WERI-Rb-1 (cell line): ENCODE measurements at regions not wholly inside any gene's neighbourhood (a gene's known extent, or its start where the extent isn't known, plus 50 kb on each side); places are given as distances from the start of the nearest gene placed in this dataset.
"Not testable (repeated sequence)": the region's sequence is repeated elsewhere in the genome, so short reads cannot be mapped to it uniquely, and the experiment has no call there.

Source experiments
- DNase-seq: peaks from one replicate; pipeline ENCODE4 v3.0.0-alpha.2; 2020
- H3K27ac ChIP-seq: fragments of 250-450 bp; sonication (Bioruptor Pico); 2 replicates; pipeline ENCODE4 v1.5.1; 2020; ENCODE audit warnings: mild to moderate bottlenecking, moderate library complexity
- H3K27me3 ChIP-seq: fragments of 250-450 bp; sonication (Bioruptor Pico); 2 replicates; pipeline ENCODE4 v1.5.1; 2021; ENCODE audit warnings: mild to moderate bottlenecking, low read depth, moderate library complexity; ENCODE audit not compliant: insufficient read depth, severe bottlenecking
- H3K36me3 ChIP-seq: fragments of 250-450 bp; sonication (Bioruptor Pico); 2 replicates; pipeline ENCODE4 v1.5.1; 2020; ENCODE audit warnings: mild to moderate bottlenecking, moderate library complexity
- H3K4me3 ChIP-seq: 2 replicates; pipeline ENCODE4 v1.5.1; 2011; ENCODE audit warnings: low read depth, mild to moderate bottlenecking, control low read depth, low read length
- H3K9me3 ChIP-seq: fragments of 250-450 bp; sonication (Bioruptor Pico); 2 replicates; pipeline ENCODE4 v1.5.1; 2021; ENCODE audit warnings: mild to moderate bottlenecking, moderate library complexity; ENCODE audit not compliant: severe bottlenecking
- TF ChIP-seq, protein P1 (sequence below): IDR thresholded peaks from 2 replicates; pipeline ENCODE4 v1.5.1; 2011; ENCODE audit warnings: low read depth, mild to moderate bottlenecking, control low read depth, inconsistent platforms, low read length

DNA sequence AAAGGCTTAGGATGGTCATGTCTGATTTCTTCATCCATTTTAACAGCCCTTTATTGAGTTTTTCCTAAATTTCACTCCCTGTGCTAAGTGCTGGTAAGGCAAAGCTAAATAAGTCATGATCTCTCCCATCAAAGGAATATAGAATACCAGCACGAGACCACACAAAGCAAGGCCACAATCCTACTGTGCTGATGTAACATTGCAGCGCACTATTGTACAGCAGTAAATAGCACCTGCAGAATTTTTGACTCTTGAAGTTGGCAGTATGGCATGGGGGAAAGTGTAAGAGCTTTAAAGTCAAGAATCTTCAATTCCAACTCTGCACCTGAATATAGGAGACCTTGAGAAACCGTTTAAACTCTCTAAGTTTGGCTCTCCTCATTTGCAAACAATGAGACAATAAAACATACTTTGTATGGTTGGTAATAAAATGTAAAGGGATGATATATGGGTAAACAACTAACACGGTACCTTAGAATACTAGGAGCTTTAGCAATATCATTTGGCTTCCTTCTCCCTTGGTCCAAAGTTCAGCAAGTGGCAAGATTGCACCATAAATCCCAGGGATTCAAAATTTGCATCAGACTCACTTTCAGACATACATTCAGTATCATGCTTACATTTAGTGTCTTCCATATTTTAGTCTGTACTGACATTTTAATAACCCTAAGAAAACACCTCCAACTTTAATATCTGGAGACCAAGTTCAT, 132.9 kb upstream of the PRDX6 start:
- TF ChIP-seq, protein P1, sequence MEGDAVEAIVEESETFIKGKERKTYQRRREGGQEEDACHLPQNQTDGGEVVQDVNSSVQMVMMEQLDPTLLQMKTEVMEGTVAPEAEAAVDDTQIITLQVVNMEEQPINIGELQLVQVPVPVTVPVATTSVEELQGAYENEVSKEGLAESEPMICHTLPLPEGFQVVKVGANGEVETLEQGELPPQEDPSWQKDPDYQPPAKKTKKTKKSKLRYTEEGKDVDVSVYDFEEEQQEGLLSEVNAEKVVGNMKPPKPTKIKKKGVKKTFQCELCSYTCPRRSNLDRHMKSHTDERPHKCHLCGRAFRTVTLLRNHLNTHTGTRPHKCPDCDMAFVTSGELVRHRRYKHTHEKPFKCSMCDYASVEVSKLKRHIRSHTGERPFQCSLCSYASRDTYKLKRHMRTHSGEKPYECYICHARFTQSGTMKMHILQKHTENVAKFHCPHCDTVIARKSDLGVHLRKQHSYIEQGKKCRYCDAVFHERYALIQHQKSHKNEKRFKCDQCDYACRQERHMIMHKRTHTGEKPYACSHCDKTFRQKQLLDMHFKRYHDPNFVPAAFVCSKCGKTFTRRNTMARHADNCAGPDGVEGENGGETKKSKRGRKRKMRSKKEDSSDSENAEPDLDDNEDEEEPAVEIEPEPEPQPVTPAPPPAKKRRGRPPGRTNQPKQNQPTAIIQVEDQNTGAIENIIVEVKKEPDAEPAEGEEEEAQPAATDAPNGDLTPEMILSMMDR = no peak
- no peak overlapping the region for H3K4me3 ChIP-seq
- H3K36me3 ChIP-seq = no peaks in the 10 kb centered on the region
- H3K27me3 ChIP-seq = no peaks in the 10 kb centered on the region
- no peak overlapping the region for H3K27ac ChIP-seq
- no peaks in the 10 kb centered on the region for H3K9me3 ChIP-seq
- DNase-seq = no peak

DNA sequence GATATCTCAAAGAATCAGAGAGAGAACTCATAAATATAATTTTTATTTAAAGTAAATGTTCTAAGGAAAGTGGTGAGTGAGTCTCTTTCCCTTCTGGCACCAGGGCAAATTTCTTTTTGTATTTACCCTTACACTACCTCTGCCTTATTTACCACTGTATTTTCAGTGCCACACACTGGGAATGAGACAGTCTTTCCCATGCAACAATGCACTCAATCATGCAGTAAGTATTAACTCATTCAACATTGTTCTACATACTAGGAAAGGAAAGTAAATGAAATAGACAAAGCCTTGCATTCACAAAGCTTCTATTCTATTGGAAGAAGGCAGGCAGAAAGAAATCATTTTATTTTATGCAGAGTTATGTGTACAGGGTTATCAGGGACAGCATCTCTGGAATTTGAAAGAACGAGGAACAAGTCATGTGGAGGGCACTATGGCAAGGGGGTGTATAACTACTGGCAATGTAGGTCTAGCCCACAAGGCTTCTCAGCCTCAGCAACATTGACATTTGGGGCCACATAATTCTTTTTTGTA, 129.8 kb upstream of the PRDX6 start:
- TF ChIP-seq, protein P1 = no peak
- H3K9me3 ChIP-seq = no peaks in the 10 kb centered on the region
- H3K36me3 ChIP-seq = no peaks in the 10 kb centered on the region
- no peak for DNase-seq
- no peak overlapping the region for H3K27ac ChIP-seq
- no peak overlapping the region for H3K4me3 ChIP-seq
- H3K27me3 ChIP-seq = no peaks in the 10 kb centered on the region

DNA sequence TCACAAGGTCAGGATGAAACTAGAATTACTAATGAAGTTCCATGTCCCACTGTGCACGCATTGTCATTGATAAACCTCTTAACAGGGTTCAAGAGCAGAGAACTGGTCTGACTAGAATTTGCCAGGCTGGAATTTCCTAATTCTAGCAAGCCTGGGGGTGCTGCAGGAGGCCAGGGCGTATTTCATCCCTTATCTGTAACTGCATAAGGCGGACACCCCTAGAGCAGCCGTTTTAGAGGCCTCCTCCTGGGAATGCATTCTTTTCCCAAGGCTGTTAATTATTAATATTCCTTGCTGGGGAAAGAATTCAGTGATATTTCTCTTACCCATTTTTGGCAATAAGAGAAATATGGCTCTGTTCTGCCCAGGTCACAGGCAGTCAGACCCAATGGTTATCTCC, 124.5 kb upstream of the PRDX6 start:
- H3K27me3 ChIP-seq, H3K9me3 ChIP-seq, H3K4me3 ChIP-seq, H3K36me3 ChIP-seq, DNase-seq, H3K27ac ChIP-seq: not testable (repeated sequence)

DNA sequence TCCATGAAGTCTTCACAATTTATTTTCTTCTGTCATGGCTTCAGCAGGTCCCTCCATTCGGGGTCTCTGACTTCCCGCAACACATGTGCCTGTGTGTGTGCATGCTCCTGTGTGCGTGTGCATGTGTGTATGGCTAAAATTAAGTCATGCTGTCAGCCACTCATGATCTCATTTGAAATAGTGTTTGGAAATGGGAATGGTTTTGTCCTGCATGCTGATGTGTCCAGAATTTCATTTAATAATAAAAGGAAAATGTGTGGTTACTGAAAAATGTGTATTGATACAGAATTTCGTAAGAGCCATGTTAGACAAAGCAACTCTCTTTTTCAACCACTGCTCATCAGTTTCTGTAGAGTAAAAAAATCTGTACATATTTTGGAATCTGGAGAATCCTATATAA, 123.8 kb upstream of the PRDX6 start:
- no peak overlapping the region for H3K4me3 ChIP-seq
- no peak overlapping the region for H3K27ac ChIP-seq
- no peaks in the 10 kb centered on the region for H3K9me3 ChIP-seq
- no peak for DNase-seq
- H3K27me3 ChIP-seq = no peaks in the 10 kb centered on the region
- no peaks in the 10 kb centered on the region for H3K36me3 ChIP-seq
- TF ChIP-seq, protein P1 = no peak

DNA sequence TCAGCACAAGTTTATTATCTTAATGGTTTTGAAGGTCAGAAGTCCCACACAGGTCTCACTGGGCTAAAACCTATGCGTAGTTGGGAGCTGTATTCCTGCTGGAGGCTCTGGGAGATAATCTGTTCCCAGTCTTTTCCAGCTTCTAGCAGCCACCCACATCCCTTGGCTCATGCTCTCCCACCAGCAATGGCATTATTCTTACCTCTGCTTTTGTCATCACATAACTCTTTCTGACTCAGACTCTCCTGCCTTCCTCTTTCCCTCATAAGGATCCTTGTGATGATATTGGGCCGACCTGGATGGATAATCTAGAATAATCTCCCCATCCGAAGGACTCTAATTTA, 122.2 kb upstream of the PRDX6 start:
- Histone ChIP-seq H3K36me3 (no peaks in the 10 kb centered on the region), H3K27me3 (no peaks in the 10 kb centered on the region), H3K4me3 (no peak overlapping the region), H3K27ac (no peak overlapping the region), H3K9me3 (no peaks in the 10 kb centered on the region)
- no peak for DNase-seq
- TF ChIP-seq, protein P1 = no peak

DNA sequence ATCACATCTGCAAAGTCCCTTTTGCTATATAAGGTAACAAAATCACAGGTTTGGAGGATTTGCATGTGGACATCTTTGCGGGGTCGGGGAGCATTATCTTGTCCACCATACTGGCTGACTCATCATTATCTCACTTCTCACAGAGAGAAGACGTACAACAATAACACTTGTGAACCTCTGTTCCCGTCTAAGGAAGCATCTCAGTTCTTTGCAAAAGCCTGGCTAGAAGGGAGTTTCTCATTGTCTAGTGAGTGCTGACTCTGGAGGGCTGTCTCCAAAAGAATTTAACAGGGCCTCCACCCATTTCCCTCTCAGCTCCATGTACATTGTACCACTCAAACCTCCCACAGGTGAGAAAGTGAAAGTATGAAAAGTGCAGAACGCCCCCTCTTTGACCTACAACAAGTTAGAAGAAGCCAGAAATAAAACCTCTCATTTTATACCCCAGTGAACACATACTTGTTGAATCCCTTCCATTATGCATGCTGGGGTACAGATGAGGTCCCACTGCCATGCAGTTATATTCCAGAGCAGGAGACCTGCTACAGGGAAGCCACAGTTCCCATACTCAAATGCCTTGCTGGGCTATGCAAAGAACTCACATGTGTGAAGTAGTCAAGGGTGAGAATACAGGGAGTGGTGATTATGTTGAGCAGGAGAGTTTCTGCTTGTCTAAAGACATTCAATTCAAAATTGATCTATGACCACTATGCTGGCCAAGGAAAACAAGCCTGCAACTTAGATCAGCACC, 121.7 kb upstream of the PRDX6 start:
- DNase-seq = no peak
- no peak overlapping the region for H3K4me3 ChIP-seq
- no peaks in the 10 kb centered on the region for H3K27me3 ChIP-seq
- no peak overlapping the region for H3K27ac ChIP-seq
- TF ChIP-seq, protein P1 = no peak
- H3K36me3 ChIP-seq = no peaks in the 10 kb centered on the region
- no peaks in the 10 kb centered on the region for H3K9me3 ChIP-seq
